Kidney capillary endothelial cell (primary cell): ENCODE measurements at regions not wholly inside any gene's neighbourhood (a gene's known extent, or its start where the extent isn't known, plus 50 kb on each side); places are given as distances from the start of the nearest gene placed in this dataset.

Source experiments
- DNase-seq: peaks from one replicate; pipeline ENCODE4 v3.0.0-alpha.2; 2018; ENCODE audit warnings: low spot score

DNA sequence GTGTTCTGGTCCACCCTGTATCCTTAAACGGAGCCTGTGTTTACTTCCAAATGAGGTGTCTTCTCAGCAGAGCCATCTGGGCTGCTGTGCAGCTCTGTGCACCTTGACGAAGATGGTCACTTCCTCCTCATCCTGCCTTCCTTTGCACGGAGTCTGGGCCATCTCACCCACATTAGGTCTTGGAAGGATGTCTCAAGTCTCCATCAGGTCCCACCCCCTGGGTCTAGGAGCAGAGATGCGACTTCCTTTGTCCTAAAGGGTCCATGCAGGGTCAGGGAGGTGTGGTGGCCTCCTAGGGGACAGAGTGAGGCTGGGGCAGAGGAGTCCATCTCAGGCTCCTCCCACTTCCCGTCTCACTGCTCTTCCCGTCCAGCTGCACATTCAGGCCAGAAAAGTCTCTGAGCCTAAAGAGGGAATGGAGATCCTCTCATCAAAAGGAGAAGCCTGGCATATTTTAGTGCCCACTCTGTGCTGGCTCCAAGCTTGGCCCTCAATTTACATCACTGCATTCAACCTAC lies 209.2 kb downstream of the MATN1 start:
- DNase-seq, result no peak

DNA sequence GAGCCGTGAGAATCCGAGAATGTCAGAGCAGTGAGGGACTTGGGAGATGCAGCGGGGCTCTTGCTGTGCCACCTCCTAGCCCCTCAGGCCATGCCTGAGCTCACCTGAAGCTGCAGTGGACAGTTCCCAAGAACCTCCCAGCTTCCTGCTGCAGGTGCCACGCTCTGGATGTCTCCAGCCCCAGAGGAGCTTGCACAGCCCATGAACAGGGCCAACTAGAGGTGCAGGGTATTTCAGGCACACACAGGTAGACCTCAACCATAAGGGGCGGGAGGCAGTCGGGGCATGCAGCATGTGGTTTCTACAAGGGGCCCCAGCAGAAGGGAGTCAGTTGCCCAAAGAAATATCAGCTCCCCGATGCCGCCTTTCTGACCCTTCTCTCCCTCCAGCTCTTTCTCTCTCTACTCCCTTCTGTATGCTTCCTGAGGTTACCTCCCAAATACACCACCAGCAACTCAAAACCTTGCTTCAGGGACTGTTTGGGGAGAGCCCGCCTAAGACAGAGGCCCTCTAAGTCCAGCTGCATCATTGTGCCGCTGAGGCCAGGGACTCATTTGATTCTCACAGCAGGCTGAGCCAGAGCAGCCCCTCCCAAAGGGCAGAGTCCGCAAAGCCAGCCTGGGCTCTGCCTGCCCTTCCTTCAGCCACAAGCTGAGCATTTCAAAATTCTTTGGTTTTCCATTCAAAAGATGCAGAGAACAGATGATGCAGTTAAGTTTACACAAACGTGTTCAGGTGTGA lies 209.8 kb downstream of the MATN1 start:
- no peak for DNase-seq

DNA sequence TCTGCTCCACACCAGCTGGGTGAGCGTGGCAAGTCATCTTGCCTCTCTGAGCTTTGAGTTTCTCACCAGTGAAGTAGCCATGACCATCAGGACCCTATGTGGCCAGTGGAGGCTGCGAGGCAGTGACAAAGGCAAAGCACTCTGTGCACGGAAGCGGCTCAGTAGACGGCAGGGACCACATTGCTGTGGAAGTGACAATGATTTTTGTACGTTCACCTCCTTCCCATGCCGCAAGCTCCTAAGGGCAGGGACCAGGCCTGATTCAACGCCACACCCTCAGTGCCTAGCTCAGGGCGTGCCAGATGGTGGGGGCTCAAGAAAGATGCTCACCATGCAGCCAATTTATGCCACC lies 210.5 kb downstream of the MATN1 start:
- no peak for DNase-seq

DNA sequence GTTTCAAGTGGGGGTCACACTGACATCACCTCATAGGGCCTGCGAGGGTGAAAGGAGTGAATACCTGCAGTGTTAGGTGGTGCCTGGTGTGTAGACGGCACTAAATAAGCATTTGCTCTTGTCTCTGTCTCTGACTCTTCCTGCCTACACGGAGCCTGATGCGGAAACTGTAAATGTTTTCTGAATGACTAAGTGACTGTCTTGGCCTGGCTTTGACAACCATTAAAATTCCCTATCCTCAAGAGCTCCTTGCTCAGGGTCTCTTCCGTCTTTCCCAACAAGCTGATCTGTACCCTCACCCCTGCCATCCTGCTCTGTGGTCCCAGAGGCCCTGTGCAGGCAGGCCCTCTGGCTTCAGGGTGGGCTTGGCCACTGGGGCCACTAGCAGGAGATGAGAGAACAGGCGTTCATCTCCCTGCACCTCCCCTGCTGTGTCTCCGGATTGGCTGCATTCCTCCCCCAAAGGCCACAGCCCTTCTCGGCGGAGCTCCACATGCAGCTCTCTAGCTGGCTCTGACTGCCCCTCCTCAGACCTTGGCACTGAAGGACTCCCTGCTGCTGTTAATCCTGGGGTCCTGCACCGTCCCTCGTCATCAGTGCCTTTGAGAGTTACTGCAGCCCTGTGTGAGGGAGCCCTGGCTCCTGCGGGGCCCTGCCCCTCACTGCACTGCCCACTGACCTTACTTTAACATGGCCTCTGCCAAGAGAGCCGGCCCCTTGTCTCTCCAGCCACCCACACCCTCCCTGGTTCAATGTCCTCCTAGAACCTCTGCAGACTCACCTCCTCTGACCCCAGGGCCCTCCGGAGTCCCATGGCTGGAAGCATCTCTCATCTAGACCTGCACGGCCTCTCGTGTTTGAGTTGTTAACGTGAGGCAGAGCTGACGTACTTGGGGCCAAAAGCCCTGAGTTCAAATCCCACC lies 211.1 kb downstream of the MATN1 start:
- no peak for DNase-seq

DNA sequence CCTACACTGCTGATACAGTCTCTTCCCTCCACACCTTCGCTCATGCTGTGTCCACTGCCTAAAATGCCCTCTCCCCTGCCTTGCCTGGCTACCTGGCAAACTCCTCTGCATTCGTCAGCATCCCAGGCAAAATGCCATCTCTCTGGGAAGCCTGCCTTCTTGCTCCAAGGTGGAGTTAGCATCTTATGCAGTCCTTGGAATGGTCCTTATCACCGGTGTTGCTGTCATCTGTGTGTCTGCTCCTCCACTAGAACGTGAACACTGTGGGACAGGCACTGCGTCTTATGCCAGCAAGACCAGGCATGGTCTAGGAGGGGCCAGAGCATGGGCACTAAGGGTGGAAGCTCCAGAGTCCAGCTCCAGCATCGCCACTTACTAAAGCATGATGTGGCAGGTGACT lies 211.8 kb downstream of the MATN1 start:
- DNase-seq, result no peak

DNA sequence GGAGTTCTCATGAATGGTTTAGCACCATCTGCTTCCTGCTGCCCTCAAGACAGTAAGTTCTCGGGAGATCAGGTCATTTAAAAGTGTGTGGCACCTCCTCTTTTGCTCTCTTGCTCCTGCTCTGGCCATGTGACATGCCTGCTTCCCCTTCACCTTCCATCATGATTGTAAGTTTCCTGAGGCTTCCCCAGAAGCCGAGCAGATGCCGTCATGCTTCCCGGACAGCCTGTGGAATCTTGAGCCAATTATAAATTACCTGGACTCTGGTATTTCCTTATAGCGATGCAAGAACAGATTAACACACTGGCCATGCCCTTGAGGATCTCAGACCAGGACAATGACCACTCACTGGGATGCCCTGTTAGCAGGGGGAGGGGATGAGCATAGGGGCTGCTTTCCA lies 212.3 kb downstream of the MATN1 start:
- no peak for DNase-seq

DNA sequence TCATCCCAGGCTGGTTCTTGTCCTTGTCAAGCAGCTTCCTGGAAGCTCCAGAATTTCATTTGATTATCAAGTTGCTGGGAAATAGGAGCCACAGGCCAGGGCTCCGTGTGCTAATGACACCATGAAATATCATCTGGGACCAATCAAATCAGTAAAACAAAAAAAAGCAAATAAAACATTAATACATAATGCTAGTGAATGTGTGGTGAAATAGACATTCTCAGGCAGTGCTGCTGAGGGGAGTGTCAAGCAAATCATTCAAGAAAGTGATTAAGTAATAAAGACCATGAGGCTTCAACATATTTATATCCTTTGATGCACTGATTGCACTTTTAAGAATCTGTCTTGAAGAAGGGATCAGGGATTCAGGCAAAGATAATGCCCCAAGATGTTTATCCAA lies 213.7 kb downstream of the MATN1 start:
- DNase-seq, result no peak

DNA sequence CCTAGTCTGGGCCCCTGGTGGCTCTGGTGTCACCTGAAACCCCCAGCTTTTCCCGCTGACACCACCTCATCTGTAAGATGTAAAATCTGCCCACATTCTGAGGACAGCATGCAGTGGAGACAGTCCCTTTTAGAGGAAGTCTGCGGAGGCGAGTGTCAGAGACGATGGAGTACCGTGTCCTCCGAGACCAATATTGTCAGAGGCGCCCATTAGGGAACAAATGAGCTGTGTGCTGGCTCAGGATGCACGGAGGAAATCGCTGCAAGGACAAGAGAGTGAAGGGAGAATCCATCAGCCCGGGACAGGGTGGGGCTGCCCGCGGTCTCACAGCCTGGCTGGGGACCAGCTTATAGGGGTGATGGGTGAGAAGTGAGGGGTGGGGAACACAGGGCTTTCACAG lies 214.8 kb downstream of the MATN1 start:
- no peak for DNase-seq

DNA sequence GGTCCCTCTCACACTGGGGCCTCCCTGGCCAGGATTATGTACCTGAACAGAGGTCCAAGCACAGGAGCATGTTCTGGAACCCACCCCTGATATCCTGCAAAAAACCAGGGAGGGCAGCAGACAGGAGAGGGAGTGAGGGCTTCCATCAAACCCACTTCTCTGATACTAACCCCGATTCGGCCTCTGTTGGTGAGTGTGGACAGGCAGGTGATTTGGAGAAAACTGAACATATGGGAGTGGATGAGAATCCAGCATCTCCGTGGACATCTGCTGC lies 215.3 kb downstream of the MATN1 start:
- DNase-seq, result no peak

DNA sequence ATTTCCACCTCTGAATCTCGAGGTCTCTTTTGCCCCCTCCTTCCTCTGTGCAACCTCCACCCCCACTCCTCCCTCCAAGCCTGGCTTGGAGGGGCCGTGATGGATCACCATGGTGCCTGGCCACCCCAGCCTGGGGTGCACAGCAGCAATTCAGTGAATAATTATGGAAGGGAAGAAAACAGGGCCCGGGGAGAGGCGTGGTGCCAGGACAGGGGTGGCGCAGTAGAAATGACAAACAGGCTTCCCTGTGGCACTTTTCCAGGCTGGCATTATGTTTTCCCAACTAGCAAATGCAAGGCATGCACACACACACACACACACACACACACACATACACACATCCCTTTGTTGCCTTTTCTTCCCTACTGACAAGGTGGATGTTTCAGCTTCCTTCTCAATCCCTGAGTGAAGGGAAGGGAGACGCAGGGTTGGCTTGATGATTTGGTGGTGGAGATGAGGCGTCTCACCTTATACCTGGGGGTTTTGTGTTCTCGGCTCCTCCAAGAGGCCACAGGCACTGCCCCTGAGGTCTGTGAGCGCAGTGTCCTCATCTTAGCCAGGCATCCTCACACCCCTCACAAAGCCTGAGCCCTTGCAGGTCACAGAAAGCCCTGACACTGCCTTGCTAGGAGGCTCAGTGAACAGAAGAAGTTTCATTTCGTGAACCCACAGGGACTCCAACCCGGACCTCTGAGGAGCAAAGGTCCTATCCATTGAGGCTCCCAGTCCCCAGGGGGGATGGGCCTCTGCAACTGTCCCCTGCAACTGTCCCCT lies 215.8 kb downstream of the MATN1 start:
- DNase-seq, result no peak

DNA sequence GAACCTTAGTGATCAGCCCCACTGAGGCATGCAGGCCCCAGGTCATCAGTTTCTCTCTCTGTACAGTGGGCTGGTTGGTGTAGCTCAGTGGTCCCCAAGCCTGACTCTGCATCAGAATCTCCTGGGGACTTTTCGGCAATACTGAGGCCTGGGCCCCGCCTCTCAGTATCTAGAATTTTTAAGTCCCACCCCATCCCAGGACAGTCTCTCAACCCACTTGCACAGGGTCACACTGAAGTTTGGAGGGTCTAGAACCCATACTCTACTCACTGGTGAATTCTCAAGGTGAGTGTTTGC lies 216.4 kb downstream of the MATN1 start:
- DNase-seq, result no peak

DNA sequence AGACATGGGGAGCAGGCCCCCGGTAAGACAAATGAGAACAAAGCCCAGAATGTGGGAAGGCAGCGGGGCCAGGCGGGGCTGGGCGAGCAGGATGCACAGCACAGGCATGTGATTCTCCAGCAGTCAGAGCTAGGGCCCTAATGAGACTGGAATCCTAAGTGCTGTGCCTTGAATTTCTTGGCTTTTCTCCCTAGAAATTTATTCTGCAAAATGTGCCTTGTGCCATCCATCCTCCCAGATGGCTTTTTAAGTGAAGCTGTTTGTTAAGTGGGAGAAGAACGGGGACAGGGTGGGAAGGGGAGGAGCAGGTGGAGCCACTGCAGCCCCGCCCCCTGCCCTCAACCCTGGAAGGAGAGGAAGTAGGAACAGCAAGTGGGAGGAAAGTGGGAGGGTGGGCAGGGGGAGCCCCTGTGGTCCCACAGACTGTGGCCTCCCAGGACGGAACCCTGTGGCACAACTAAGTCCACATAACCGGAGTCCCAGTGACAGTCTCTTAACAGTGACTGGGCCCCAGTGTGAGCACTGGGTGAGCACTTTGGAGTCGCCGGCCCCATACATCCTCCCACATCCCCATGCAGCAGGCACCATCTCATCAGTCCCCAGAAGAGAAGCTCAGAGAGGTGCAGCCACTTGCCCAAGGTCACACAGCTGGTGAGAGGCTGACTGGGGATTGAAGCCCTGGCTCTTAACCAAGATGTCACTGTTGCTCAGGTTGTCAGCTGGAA lies 216.9 kb downstream of the MATN1 start:
- no peak for DNase-seq

DNA sequence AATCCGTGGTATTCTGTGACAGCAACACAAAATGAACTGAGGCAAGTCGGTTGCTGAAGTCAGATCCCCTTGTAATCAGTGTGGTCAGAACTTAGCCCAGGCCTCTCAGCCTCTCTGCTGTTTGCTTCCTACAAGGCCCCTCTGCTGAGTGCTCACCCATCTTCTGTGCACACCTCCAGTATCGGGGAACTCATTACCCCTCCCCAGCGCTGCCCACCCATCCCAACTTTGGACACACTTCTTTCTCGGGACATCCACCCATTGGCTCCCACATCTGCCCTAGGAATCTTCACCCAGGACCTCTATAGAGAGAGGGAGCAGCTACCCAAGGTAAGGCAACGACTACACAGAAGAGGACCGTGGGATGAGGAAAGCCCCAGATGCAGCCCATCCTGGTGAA lies 217.5 kb downstream of the MATN1 start:
- no peak for DNase-seq

DNA sequence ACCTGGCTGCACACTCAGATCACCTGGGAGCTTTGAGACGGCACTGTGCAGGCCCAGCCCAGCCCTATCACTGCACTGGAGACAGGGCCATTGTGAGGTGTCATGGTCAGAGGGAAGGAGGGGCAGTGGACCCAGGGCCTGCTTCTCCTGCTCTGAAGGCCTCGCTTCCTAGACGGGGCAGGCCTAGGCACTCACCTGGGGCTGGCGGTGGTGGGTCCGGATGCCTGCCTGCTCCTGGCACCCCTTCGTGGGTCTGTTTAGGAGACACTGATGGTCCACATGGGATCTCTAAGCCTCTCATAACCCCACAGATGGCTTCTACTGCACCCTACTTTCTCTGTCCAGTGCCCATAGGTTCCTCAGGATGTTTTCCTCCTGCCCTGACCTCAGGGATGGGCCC lies 230.9 kb downstream of the MATN1 start:
- no peak for DNase-seq

DNA sequence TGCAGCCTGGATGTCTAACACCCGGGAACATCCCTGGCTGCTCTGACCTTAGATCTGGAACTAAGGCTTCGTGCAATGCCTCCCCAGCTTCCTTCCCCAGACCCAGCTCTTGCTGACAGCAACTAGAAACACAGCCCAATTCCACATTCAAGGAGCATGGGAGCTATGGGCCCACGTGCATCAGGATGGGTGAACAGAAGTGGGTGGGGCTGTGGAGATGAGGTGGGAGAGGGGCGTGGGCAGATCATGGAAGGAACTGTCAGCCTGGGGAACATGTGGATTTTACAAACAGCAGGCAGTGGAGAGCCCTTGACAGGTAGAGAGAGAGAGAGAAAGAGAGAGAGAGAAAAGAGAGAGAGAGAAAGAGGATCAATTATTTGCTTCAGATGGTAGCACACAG lies 231.6 kb downstream of the MATN1 start:
- DNase-seq, result no peak

DNA sequence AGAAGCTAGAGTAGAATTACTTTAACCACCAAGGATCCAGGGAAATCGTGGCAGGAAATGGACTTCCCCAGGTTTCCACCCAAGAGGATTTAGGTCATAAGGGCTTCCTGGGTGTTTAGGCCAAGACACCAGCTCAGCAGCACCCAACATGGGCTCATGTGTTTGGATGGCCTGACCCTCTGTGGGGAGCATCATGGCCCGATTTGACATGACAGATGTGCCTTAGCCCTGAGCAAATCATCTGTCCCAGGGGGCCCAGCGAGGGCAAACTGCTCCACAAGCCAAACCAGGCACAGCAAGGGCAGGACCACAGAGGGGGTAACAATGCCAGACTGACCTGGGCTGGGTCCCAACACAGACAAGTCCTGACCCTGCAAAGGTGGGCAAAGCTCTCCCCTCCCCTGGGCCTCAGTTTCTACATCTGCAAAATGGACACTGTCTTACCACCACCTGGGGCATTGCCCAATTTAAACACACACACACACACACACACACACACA lies 232.8 kb downstream of the MATN1 start:
- no peak for DNase-seq

DNA sequence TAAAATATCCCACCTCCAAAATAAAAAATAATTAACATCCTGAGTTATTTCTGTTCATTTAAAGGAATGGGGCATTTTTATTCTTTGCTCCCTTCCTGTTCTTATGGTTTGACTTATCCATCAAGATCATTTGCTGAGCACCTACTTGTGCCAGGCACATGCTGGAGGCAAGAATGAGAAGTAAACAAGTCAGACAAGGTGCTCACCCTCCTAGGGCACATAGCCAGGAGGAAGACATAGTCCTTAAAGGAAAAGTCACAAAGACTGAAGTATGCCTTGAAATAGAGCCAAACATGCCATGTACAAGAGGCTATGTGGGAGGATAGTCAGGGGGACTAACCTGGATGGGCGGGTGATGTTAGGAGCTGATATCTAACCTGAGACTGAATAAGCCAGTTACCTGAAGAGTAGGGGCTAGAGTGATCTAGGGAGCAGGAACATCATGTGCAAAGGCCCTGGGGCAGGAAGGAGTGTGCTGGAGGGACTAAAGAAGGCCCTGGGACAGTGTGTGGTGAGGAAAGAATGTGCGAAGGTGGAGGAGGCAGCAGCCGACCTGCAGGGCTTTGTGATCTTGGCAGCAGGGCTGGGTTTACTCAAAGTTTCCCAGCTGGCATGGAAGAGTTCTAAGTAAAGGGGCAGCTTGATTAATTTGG lies 233.5 kb downstream of the MATN1 start:
- DNase-seq, result no peak

DNA sequence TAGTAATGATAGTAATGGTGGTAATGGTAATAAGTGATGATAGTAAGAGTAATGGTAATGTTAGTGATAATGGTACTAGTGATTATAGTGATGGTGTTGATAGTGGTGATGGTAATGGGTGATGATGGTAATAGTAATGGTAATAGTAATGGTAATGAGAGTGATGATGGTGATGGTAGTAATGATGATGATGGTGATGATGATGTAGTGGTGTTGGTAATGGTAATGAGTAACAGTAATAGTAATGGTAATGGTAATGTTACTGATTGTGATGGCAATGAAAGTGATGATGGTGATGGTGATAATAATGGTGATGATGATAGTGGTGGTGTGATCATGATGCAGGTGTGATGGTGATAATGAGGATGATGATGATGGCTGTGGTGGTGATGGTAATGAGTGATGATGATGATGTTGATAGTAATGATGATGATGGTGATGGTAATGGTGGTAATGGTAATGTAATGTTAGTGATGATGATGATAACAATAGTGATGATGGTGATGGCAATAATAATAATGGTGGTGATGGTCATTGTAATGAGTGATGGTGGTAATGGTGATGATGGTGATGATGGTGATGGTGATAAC lies 235.0 kb downstream of the MATN1 start:
- DNase-seq, result no peak

DNA sequence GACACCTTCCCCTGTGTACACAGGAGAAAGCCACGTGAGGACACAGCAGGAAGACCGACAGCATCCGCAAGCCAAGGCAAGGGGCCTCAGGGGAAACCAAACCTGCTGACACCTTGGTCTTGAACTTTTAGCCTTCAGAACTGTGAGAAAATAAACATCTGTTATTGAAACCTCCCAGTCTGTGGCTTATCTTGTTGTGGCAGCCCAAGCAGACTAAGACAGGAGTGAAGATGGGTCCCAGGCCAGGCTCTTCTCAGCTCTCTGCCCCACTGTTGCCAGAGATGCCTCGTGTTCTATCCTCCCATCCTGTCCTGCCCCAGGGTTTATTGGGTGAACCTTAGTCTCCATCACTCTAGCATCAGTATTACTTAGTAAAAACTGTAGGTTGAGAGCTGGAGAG lies 236.3 kb downstream of the MATN1 start:
- no peak for DNase-seq

DNA sequence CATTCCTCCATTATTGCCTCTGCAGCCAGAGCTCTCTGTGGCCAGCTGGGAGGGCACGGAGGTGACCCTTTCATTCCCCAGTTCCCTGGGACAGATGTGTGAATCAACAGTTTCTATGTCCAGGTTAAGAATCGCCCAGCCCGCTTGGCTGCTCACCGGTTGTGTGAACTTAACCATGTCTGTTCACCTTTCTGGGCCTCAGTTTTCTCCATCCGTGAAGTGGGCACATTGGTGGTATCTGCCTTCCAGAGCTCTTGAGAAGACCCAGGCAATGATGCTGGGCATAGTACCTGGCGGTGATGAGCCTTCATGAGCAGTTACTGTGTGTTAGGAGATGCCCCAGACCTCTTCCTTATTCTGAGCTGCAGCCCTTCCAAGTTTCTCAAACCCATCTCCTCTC lies 238.3 kb downstream of the MATN1 start:
- DNase-seq, result no peak

DNA sequence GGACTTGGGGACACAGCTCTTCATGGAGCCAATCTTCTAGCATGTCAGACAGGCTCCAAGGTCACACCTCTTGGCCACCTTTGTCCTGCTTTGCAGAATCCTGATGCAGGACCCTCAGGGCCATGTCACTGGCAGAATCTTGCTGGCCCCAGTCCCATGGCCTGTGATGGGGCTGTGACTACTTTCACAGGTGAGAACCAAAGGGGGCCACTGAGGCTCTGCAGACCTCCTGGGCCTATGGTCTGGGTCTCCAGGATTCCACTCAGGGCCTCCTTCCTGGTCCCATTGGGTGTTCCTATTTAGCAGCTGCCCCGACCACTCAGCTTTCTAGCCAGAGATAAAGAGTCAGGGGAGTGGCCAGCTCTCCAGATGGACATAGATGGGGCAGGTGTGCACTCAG lies 238.7 kb downstream of the MATN1 start:
- no peak for DNase-seq
